Colonic mucosa (tissue), 4 donors: ENCODE measurements at regions not wholly inside any gene's neighbourhood (a gene's known extent, or its start where the extent isn't known, plus 50 kb on each side); places are given as distances from the start of the nearest gene placed in this dataset.
A peak's percentile ranks its signal among the peaks of the same experiment; 100 is the strongest.
"Not testable (repeated sequence)": the region's sequence is repeated elsewhere in the genome, so short reads cannot be mapped to it uniquely, and the experiment has no call there.

Experiments
- DNase-seq: peaks from one replicate; pipeline ENCODE4 v3.0.0-alpha.2; 2020
- H3K27ac ChIP-seq: fragments of 200-600 bp; one replicate; pipeline ENCODE4 v1.8.0; 2021
- H3K27me3 ChIP-seq: fragments of 200-600 bp; one replicate; pipeline ENCODE4 v1.8.0; 2021
- H3K36me3 ChIP-seq: fragments of 200-600 bp; one replicate; pipeline ENCODE4 v1.8.0; 2021
- H3K4me1 ChIP-seq: fragments of 200-600 bp; one replicate; pipeline ENCODE4 v1.8.0; 2021; ENCODE audit warnings: mild to moderate bottlenecking
- H3K4me3 ChIP-seq: fragments of 200-600 bp; one replicate; pipeline ENCODE4 v1.8.0; 2021
- H3K9ac ChIP-seq, 2 donors: one replicate each; pipeline ENCODE4 v1.7.0; 2013; ENCODE audit warnings: control low read depth in 2 of 2, low read depth in 2 of 2, low read length in 2 of 2
- H3K9me3 ChIP-seq: fragments of 200-600 bp; one replicate; pipeline ENCODE4 v1.8.0; 2021
- CTCF ChIP-seq: fragments of 200-600 bp; IDR thresholded peaks from one replicate; pipeline ENCODE4 v1.8.0; 2022; ENCODE audit warnings: antibody characterized with exemption, mild to moderate bottlenecking
- intact Hi-C: fragments of 100-400 bp; cut with DNase I; formaldehyde crosslinking; loops from one replicate; pipeline ENCODE4 v1.14.1; 2022
- donor health status: healthy.
- donor health status: DM: no; HTN: no; CAD: no.
- donor health status: DM: no; HTN: no; CAD: no.

GRCh38 chr7:106369352-106369751 lies 84.6 kb upstream of the NAMPT start:
- Histone ChIP-seq H3K27me3 (no peaks in the 10 kb centered on the region), H3K9me3 (no peaks in the 10 kb centered on the region), H3K36me3 (no peaks in the 10 kb centered on the region), H3K4me3 (no peak overlapping the region), H3K4me1 (no peaks in the 10 kb centered on the region), H3K9ac (no peak overlapping the region), H3K27ac (no peak overlapping the region)
- DNase-seq: no peak
- TF ChIP-seq CTCF: no peak
- intact Hi-C loops: loop anchor here (5.0 kb wide), 1 partner anchor 192 kb away; no protein-coding TSS in a partner anchor

DNA sequence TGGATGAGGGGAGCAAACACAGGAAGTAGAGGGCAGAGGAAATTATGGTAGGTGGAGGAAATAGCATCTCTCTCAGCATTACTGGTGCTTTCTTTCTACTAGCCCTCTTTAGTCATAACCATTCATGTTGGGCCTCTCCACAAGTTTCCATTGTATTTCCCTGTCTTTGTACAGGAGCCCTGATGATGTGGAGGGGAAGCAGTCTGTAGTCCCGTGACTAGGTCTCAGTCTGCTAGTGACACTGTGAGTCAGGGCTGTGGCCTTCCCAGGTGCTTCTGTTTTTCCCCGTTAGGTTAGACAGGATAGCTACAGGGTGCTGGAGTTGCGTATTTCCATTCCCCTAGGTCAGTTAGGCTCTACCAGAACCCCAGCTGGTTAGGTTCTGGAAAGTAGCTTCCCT lies 82.9 kb upstream of the NAMPT start:
- no peaks in the 10 kb centered on the region for H3K36me3 ChIP-seq
- H3K9ac ChIP-seq: no peak overlapping the region
- H3K4me3 ChIP-seq: no peak overlapping the region
- no peak for TF ChIP-seq CTCF
- DNase-seq: no peak
- intact Hi-C loops: loop anchor here (5.0 kb wide), 1 partner anchor 190 kb away; no protein-coding TSS in a partner anchor
- H3K9me3 ChIP-seq: no peaks in the 10 kb centered on the region
- no peaks in the 10 kb centered on the region for H3K4me1 ChIP-seq
- H3K27me3 ChIP-seq: no peaks in the 10 kb centered on the region
- H3K27ac ChIP-seq: no peak overlapping the region

DNA sequence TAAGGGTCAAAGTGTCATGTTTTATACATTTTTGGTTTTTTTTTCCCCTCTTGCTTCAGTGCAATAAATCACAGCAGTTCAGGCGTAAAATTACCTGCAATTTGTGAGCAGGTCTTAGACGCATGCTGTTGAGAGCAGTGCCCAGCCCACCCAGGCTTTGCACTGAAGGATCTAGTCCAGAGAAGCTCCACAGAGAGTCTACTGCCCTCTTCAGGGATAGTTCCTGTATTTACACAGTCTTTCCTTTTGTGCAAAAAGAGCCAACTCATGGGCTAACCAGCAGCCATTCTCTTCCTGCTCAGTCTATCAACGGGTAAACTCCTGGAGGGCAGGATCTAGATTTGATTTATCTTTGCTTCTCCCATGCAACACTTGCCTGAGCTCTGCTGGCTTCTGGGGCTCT lies 82.2 kb upstream of the NAMPT start:
- no peak for DNase-seq
- no peak overlapping the region for H3K9ac ChIP-seq
- no peak overlapping the region for H3K27ac ChIP-seq
- H3K36me3 ChIP-seq: no peaks in the 10 kb centered on the region
- H3K4me1 ChIP-seq: no peaks in the 10 kb centered on the region
- no peaks in the 10 kb centered on the region for H3K27me3 ChIP-seq
- peak; percentile 19 for TF ChIP-seq CTCF
- H3K9me3 ChIP-seq: no peaks in the 10 kb centered on the region
- intact Hi-C loops: loop anchor here (5.0 kb wide), 1 partner anchor 190 kb away; no protein-coding TSS in a partner anchor
- H3K4me3 ChIP-seq: no peak overlapping the region

DNA sequence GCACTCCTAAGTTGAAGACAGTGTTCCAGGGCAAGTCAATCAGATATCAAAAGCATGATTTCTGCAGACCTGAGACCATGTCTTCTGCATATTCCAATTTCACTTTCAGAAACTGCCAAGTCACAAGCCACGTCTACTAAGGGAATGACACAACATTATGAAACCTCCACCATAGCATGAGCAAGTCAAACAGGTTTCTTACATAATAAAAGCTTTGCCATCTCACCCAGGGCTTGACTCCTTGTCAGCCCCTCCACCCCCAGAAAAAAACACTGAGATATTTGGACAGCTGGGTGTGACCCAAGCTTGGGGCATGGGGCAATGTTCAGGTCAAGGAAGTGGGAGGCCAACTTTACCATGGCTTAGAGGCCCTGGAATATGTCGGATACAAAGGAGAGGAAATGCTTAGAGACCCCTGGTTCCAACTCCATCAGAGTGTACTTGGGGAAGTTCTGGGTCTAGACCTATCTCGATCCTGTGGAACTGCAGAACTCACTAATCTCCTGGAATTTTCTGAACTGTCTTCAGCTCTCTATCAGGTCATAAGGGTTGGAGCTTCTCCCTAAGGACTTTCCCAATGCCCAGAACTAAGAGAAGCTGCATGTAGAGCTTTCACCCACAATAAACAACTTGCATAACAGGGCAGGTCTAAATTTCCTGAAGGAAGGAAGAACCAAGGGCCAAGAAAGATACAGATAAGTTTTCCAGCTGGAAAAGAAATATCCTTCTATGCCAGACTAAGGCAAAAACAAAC lies 80.6 kb upstream of the NAMPT start:
- Histone ChIP-seq H3K4me1 (no peaks in the 10 kb centered on the region), H3K9ac (no peak overlapping the region), H3K36me3 (no peaks in the 10 kb centered on the region), H3K27me3 (no peaks in the 10 kb centered on the region), H3K27ac (peak overlapping the region; percentile 4), H3K4me3 (no peak overlapping the region), H3K9me3 (no peaks in the 10 kb centered on the region)
- no peak for TF ChIP-seq CTCF
- intact Hi-C loops: loop anchor here (5.0 kb wide), 1 partner anchor 188 kb away; no protein-coding TSS in a partner anchor
- peak; percentile 63 for DNase-seq

- intact Hi-C loops, H3K4me3 ChIP-seq, H3K36me3 ChIP-seq, H3K27ac ChIP-seq, H3K4me1 ChIP-seq, H3K9ac ChIP-seq, DNase-seq, H3K27me3 ChIP-seq, H3K9me3 ChIP-seq: not testable (repeated sequence)
Measured at GRCh38 chr7:106362507-106362906, 77.7 kb upstream of the NAMPT start.

DNA sequence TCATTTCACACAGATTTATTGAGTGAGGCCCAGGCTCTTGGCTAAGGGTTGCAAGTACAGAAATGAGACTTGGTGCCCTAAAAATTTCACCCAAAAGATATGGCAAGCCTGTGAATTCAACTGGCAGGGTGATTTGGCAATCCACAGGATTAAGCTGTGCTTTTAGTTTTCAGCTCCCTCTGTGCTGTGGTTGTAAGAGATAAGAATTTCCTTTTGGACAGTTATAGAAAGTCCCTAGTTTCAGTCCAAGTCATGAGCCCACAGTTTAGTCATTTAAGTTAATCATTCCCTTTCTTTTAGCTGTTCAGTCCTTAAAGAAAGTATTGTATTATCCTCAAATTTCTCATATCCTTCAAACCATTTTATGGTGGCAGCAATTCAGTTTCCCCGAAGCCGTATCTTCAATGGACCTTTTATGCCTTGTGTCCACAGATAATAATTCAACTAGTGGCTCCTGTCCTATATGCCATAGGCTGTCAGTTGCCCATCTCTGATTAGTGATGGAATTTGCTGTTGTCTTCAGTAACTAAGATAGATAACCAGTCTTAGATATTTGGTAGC lies 73.4 kb upstream of the NAMPT start:
- TF ChIP-seq CTCF: no peak
- Histone ChIP-seq H3K4me1 (no peaks in the 10 kb centered on the region), H3K27me3 (no peaks in the 10 kb centered on the region), H3K4me3 (no peak overlapping the region), H3K36me3 (no peaks in the 10 kb centered on the region), H3K9me3 (no peaks in the 10 kb centered on the region), H3K9ac (no peak overlapping the region), H3K27ac (peak overlapping the region; percentile 53)
- intact Hi-C loops: no loop called here
- no peak for DNase-seq
